ENCODE measurements at regions not wholly inside any gene's neighbourhood (a gene's known extent, or its start where the extent isn't known, plus 50 kb on each side); places are given as distances from the start of the nearest gene placed in this dataset.
"Not testable (repeated sequence)": the region's sequence is repeated elsewhere in the genome, so short reads cannot be mapped to it uniquely, and the experiment has no call there.

GRCh38 chr6:27575594-27576361 is 102.9 kb upstream of the ZNF184 start:
- no peak for DNase-seq

GRCh38 chr6:27568226-27568897 is 95.5 kb upstream of the ZNF184 start:
- no peak for DNase-seq

GRCh38 chr6:27565839-27566779 is 93.2 kb upstream of the ZNF184 start:
- no peak for DNase-seq

- DNase-seq, result no peak
Observed at GRCh38 chr6:27562027-27562410, 89.1 kb upstream of the ZNF184 start.

- DNase-seq, result no peak
Observed at GRCh38 chr6:27558028-27558724, 85.3 kb upstream of the ZNF184 start.

- DNase-seq, result no peak
Observed at GRCh38 chr6:27556406-27556805, 83.5 kb upstream of the ZNF184 start.

GRCh38 chr6:27553123-27553904 is 80.4 kb upstream of the ZNF184 start:
- peak; percentile 78 for DNase-seq

GRCh38 chr6:27551607-27552006 is 78.7 kb upstream of the ZNF184 start:
- DNase-seq, result no peak

GRCh38 chr6:27550692-27551091 is 77.8 kb upstream of the ZNF184 start:
- DNase-seq, result no peak

GRCh38 chr6:27549241-27549598 is 76.3 kb upstream of the ZNF184 start:
- not testable (repeated sequence) for DNase-seq

- peak; percentile 76 for DNase-seq
Observed at GRCh38 chr6:27547157-27548075, 74.5 kb upstream of the ZNF184 start.

- no peak for DNase-seq
Observed at GRCh38 chr6:27546522-27546921, 73.6 kb upstream of the ZNF184 start.

- peak; percentile 80 for DNase-seq
Observed at GRCh38 chr6:27545271-27546046, 72.6 kb upstream of the ZNF184 start.

GRCh38 chr6:27544612-27545260 is 71.8 kb upstream of the ZNF184 start:
- no peak for DNase-seq

- not testable (repeated sequence) for DNase-seq
Observed at GRCh38 chr6:27544135-27544534, 71.2 kb upstream of the ZNF184 start.

GRCh38 chr6:27542485-27542884 is 69.6 kb upstream of the ZNF184 start:
- DNase-seq, result no peak

GRCh38 chr6:27541933-27542297 is 69.0 kb upstream of the ZNF184 start:
- no peak for DNase-seq

GRCh38 chr6:27541212-27541932 is 68.5 kb upstream of the ZNF184 start:
- DNase-seq, result peak; percentile 52

- DNase-seq, result no peak
Observed at GRCh38 chr6:27539551-27539950, 66.6 kb upstream of the ZNF184 start.
